ENCODE measurements at regions not wholly inside any gene's neighbourhood (a gene's known extent, or its start where the extent isn't known, plus 50 kb on each side); places are given as distances from the start of the nearest gene placed in this dataset.

- DNase-seq (ENCODE audit: low spot score) = no peak
These were observed 50.2 kb upstream of the ACTRT2 start for GRCh38 chr1:2971101-2971501.

All from hepatic stellate cell (primary cell).